SK-N-SH (cell line): ENCODE measurements at regions not wholly inside any gene's neighbourhood (a gene's known extent, or its start where the extent isn't known, plus 50 kb on each side); places are given as distances from the start of the nearest gene placed in this dataset.
A peak's percentile ranks its signal among the peaks of the same experiment; 100 is the strongest.

Experiments
- CTCF ChIA-PET: fragments of 300-600, 350-600 bp; formaldehyde crosslinking; extraction: SDS; loops from one replicate; lab custom pipeline; 2021; lab: Yijun Ruan, JAX
- POLR2A ChIA-PET: fragments of 350-600 bp; sonication (Branson Sonifier 250); formaldehyde crosslinking; extraction: SDS; loops from one replicate; lab custom pipeline; 2020; ENCODE audit warnings: antibody characterized with exemption, inconsistent platforms; lab: Yijun Ruan, JAX
- DNase-seq: peaks from one replicate; pipeline ENCODE4 v3.0.0; 2012
- H2AFZ ChIP-seq: fragments of 200-600 bp; sonication (generic); 2 replicates; pipeline ENCODE4 v1.8.1; 2016; ENCODE audit warnings: antibody characterized with exemption, mild to moderate bottlenecking, low read depth
- H3F3A ChIP-seq: fragments of 200-600 bp; sonication (generic); replicated peaks from 2 replicates; pipeline ENCODE3; 2016; ENCODE audit warnings: antibody characterized with exemption, mild to moderate bottlenecking; ENCODE audit not compliant: insufficient read depth
- H3K27ac ChIP-seq, 2 experiments: fragments of 200-500 bp in 1 of 2; fragments of 200-600 bp in 1 of 2; sonication (Bioruptor generic) in 1 of 2; sonication (generic), shearing (Covaris generic) in 1 of 2; 2 replicates each; pipeline versions ENCODE4 v1.5.1 to v1.6.1; 2014 to 2016; ENCODE audit warnings: low read depth in 2 of 2, inconsistent platforms in 1 of 2, low read length in 1 of 2, mild to moderate bottlenecking in 1 of 2, mixed read lengths in 1 of 2
- H3K27me3 ChIP-seq: fragments of 200-600 bp; sonication (generic), shearing (Covaris generic); 2 replicates; pipeline ENCODE4 v1.6.1; 2016; ENCODE audit warnings: mixed run types; ENCODE audit not compliant: insufficient read depth
- H3K36me3 ChIP-seq, 2 experiments: fragments of 200-500 bp in 1 of 2; fragments of 200-600 bp in 1 of 2; sonication (Bioruptor generic) in 1 of 2; sonication (generic) in 1 of 2; replicated peaks in 1 of 2; 2 replicates each; pipeline versions ENCODE3 to v1.5.1; 2014 to 2016; ENCODE audit warnings: low read length in 1 of 2, mild to moderate bottlenecking in 1 of 2; ENCODE audit not compliant: insufficient read depth in 2 of 2, control insufficient read depth in 1 of 2
- H3K4me1 ChIP-seq, 2 experiments: fragments of 200-500 bp in 1 of 2; fragments of 200-600 bp in 1 of 2; sonication (Bioruptor generic) in 1 of 2; sonication (generic), shearing (Covaris generic) in 1 of 2; 2 replicates each; pipeline versions ENCODE4 v1.5.1 to v1.6.1; 2014 to 2016; ENCODE audit warnings: low read depth in 1 of 2, low read length in 1 of 2, mixed run types in 1 of 2; ENCODE audit not compliant: insufficient read depth in 2 of 2, control insufficient read depth in 1 of 2
- H3K4me2 ChIP-seq: fragments of 200-600 bp; sonication (generic), shearing (Covaris generic); 2 replicates; pipeline ENCODE4 v1.6.1; 2017; ENCODE audit warnings: mixed run types
- H3K4me3 ChIP-seq, 2 experiments: fragments of 200-500 bp in 1 of 2; fragments of 200-600 bp in 1 of 2; sonication (Bioruptor generic) in 1 of 2; sonication (generic), shearing (Covaris generic) in 1 of 2; 2 replicates each; pipeline versions ENCODE4 v1.5.1 to v1.8.1; 2014 to 2016; ENCODE audit warnings: low read depth in 2 of 2, inconsistent platforms in 1 of 2, low read length in 1 of 2, mild to moderate bottlenecking in 1 of 2, mixed read lengths in 1 of 2, moderate library complexity in 1 of 2
- H3K79me2 ChIP-seq: fragments of 200-600 bp; sonication (generic); 2 replicates; pipeline ENCODE4 v1.8.1; 2017; ENCODE audit warnings: mild to moderate bottlenecking; ENCODE audit not compliant: insufficient read depth
- H3K9ac ChIP-seq: fragments of 200-600 bp; sonication (generic); 2 replicates; pipeline ENCODE4 v1.6.1; 2017; ENCODE audit warnings: mixed run types
- H3K9me2 ChIP-seq: fragments of 200-600 bp; sonication (generic); 2 replicates; pipeline ENCODE4 v1.6.1; 2017; ENCODE audit warnings: mixed run types
- H3K9me3 ChIP-seq: fragments of 200-600 bp; sonication (generic); 2 replicates; pipeline ENCODE4 v1.6.1; 2017; ENCODE audit warnings: mixed run types, mild to moderate bottlenecking, moderate library complexity
- H4K20me1 ChIP-seq: fragments of 200-600 bp; sonication (generic); 2 replicates; pipeline ENCODE4 v1.6.1; 2017; ENCODE audit warnings: mild to moderate bottlenecking, mixed run types; ENCODE audit not compliant: insufficient read depth
- CHD2 ChIP-seq: fragments of 150-350 bp; IDR thresholded peaks from 2 replicates; pipeline ENCODE4 v1.6.1; 2018; ENCODE audit warnings: low read length; ENCODE audit not compliant: partially characterized antibody
- ELF1 ChIP-seq: IDR thresholded peaks from 2 replicates; pipeline ENCODE4 v1.4.0; 2012
- EP300 ChIP-seq, 2 experiments: IDR thresholded peaks; 2 replicates each; pipeline versions ENCODE4 v1.4.0 to v1.6.1; 2012; ENCODE audit warnings: borderline replicate concordance in 1 of 2, low read depth in 1 of 2, low read length in 1 of 2
- FOSL2 ChIP-seq: IDR thresholded peaks from 2 replicates; pipeline ENCODE4 v1.4.0; 2012; ENCODE audit warnings: low read depth, mild to moderate bottlenecking, moderate library complexity, borderline replicate concordance
- NFIC ChIP-seq: IDR thresholded peaks from 2 replicates; pipeline ENCODE4 v1.4.0; 2012; ENCODE audit warnings: borderline replicate concordance
- POLR2AphosphoS5 ChIP-seq: IDR thresholded peaks from 2 replicates; pipeline ENCODE4 v1.6.1; 2012; ENCODE audit warnings: low read depth, low read length
- RAD21 ChIP-seq: IDR thresholded peaks from 2 replicates; pipeline ENCODE4 v1.6.1; 2012; ENCODE audit warnings: mild to moderate bottlenecking, low read length
- RCOR1 ChIP-seq: fragments of 150-350 bp; IDR thresholded peaks from 2 replicates; pipeline ENCODE4 v1.6.1; 2017; ENCODE audit warnings: antibody characterized with exemption, low read length
- RFX5 ChIP-seq: IDR thresholded peaks from 2 replicates; pipeline ENCODE4 v1.6.1; 2012; ENCODE audit warnings: mild to moderate bottlenecking, improper control_type of control experiment, low read length
- SIN3A ChIP-seq: IDR thresholded peaks from 2 replicates; pipeline ENCODE4 v1.6.1; 2012; ENCODE audit warnings: low read depth, mild to moderate bottlenecking, low read length, moderate library complexity, borderline replicate concordance
- SMC3 ChIP-seq: IDR thresholded peaks from 2 replicates; pipeline ENCODE4 v1.6.1; 2012; ENCODE audit warnings: low read depth, low read length, improper control_type of control experiment
- TCF12 ChIP-seq: IDR thresholded peaks from 2 replicates; pipeline ENCODE4 v1.4.0; 2012
- TEAD4 ChIP-seq: IDR thresholded peaks from 2 replicates; pipeline ENCODE4 v1.4.0; 2012; ENCODE audit warnings: mild to moderate bottlenecking, borderline replicate concordance; ENCODE audit not compliant: insufficient read depth
- WGBS: methylation state at CpG from one replicate; pipeline ENCODE4 v1.1.6; 2017; ENCODE audit warnings: low lambda C conversion rate; 5-methylcytosine and 5-hydroxymethylcytosine counted together

DNA sequence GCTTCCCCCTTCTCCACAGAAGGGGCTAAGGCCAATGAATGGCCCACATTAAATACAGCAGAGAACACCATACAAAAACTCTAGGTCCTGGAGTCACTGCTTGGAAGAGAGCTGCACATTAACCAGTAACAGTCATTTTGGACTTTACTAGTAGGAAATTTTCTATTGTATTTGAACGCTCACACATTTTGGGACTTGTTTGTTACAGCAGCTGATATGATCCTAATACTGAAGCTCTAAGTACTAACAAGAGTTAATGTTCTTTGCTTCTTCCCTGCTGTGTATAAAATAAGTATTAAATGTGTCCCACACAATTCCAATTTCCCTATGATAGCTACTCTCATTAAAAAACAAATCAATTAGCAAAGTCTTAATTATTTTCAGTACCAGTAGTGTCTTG lies 148.3 kb upstream of the IRX3 start:
- no peak for DNase-seq
- no peaks in the 10 kb centered on the region for H3K36me3 ChIP-seq
- no peak overlapping the region for H3K4me2 ChIP-seq
- no peaks in the 10 kb centered on the region for H3K79me2 ChIP-seq
- no peak overlapping the region for H3K4me3 ChIP-seq
- H3K27me3 ChIP-seq, result peaks cover 5% of the 10 kb centered on the region
- ChIA-PET POLR2A (no interaction called here), CTCF (interaction anchor here (0.6 to 1.4 kb wide), 4 partner anchors 9 to 799 kb away, joined by 3 to 4 read pairs (median 3); no protein-coding TSS in a partner anchor)
- peaks cover 0 to 6% of the 10 kb centered on the region in 2 experiments; a peak in 2 of 4 replicates for H3K4me1 ChIP-seq
- H2AFZ ChIP-seq, result no peak overlapping the region
- peaks cover 10% of the 10 kb centered on the region for H3F3A ChIP-seq
- H3K9ac ChIP-seq, result no peak overlapping the region
- 90% methylated on average over 1 of the region's 1 CpG for WGBS
- no peaks in the 10 kb centered on the region for H3K9me2 ChIP-seq
- H3K9me3 ChIP-seq, result no peaks in the 10 kb centered on the region
- H4K20me1 ChIP-seq, result no peaks in the 10 kb centered on the region
- no peak overlapping the region for H3K27ac ChIP-seq
- TF ChIP-seq SIN3A, result no peak

DNA sequence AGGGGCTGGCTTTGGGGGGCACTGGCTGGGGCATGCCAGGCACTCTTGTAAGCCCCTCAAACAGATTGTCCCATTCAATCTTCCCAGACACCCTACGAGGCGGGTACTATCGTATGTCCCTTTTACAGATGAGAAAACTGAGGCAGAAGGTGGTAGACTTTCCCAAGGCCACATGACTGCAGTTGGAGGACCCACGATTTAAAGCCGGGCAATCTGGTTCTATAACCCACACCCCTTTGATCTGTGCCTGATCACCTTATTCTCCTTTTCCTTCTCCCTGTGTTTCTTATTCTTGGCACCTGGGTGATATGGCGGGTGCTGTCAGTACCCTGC lies 146.3 kb upstream of the IRX3 start:
- no peak overlapping the region for H3K4me3 ChIP-seq
- H3F3A ChIP-seq, result peaks cover 10% of the 10 kb centered on the region
- no peaks in the 10 kb centered on the region for H3K36me3 ChIP-seq
- no peak overlapping the region for H2AFZ ChIP-seq
- no peak overlapping the region for H3K9ac ChIP-seq
- CTCF ChIA-PET, result no interaction called here
- no peaks in the 10 kb centered on the region for H3K9me3 ChIP-seq
- peaks cover 0 to 6% of the 10 kb centered on the region in 2 experiments; a peak in 2 of 4 replicates for H3K4me1 ChIP-seq
- no peak for DNase-seq
- no peak overlapping the region for H3K4me2 ChIP-seq
- TF ChIP-seq SMC3 (no peak), TCF12 (no peak), SIN3A (no peak), FOSL2 (no peak), RFX5 (no peak), ELF1 (no peak), RAD21 (no peak), POLR2AphosphoS5 (no peak), CHD2 (no peak), NFIC (no peak), TEAD4 (no peak), RCOR1 (no peak)
- no peak overlapping the region for H3K27ac ChIP-seq
- no peaks in the 10 kb centered on the region for H3K9me2 ChIP-seq
- no peaks in the 10 kb centered on the region for H3K27me3 ChIP-seq
- WGBS, result 89% methylated on average over 6 of the region's 6 CpGs
- no peaks in the 10 kb centered on the region for H4K20me1 ChIP-seq
- POLR2A ChIA-PET, result no interaction called here
- H3K79me2 ChIP-seq, result no peaks in the 10 kb centered on the region

GRCh38 chr16:54431997-54432896 lies 145.7 kb upstream of the IRX3 start:
- H3K4me2 ChIP-seq, result peak overlapping the region; percentile 80; the same call in 1 of the 2 replicates
- ChIA-PET CTCF (interaction anchor here (1.2 kb wide), 1 partner anchor 14 kb away, joined by 4 read pairs; no protein-coding TSS in a partner anchor), POLR2A (no interaction called here)
- TF ChIP-seq EP300 (IDR thresholded peaks at IDR 0.05; ENCODE audit: borderline replicate concordance in 1 of 2, low read depth in 1 of 2, low read length in 1 of 2), result no peak
- TF ChIP-seq RAD21, result 0 out of 2 replicates have a peak, but pooled peaks have one; percentile 8
- H3F3A ChIP-seq, result peaks cover 10% of the 10 kb centered on the region
- H3K4me1 ChIP-seq, result peaks cover 0 to 6% of the 10 kb centered on the region in 2 experiments; a peak in 2 of 4 replicates
- no peaks in the 10 kb centered on the region for H3K36me3 ChIP-seq
- no peaks in the 10 kb centered on the region for H3K79me2 ChIP-seq
- H3K9me2 ChIP-seq, result no peaks in the 10 kb centered on the region
- no peak for DNase-seq
- peak overlapping the region; percentile 83 to 89; a peak in 3 of 4 replicates for H3K27ac ChIP-seq
- H3K27me3 ChIP-seq, result no peaks in the 10 kb centered on the region
- H3K9ac ChIP-seq, result no peak overlapping the region
- no peak overlapping the region; a peak in 1 of 4 replicates for H3K4me3 ChIP-seq
- 91% methylated on average over 23 of the region's 23 CpGs for WGBS
- no peaks in the 10 kb centered on the region for H4K20me1 ChIP-seq
- H2AFZ ChIP-seq, result no peak overlapping the region
- no peaks in the 10 kb centered on the region for H3K9me3 ChIP-seq
